ENCODE measurements at regions not wholly inside any gene's neighbourhood (a gene's known extent, or its start where the extent isn't known, plus 50 kb on each side); places are given as distances from the start of the nearest gene placed in this dataset.
"Not testable (repeated sequence)": the region's sequence is repeated elsewhere in the genome, so short reads cannot be mapped to it uniquely, and the experiment has no call there.

DNA sequence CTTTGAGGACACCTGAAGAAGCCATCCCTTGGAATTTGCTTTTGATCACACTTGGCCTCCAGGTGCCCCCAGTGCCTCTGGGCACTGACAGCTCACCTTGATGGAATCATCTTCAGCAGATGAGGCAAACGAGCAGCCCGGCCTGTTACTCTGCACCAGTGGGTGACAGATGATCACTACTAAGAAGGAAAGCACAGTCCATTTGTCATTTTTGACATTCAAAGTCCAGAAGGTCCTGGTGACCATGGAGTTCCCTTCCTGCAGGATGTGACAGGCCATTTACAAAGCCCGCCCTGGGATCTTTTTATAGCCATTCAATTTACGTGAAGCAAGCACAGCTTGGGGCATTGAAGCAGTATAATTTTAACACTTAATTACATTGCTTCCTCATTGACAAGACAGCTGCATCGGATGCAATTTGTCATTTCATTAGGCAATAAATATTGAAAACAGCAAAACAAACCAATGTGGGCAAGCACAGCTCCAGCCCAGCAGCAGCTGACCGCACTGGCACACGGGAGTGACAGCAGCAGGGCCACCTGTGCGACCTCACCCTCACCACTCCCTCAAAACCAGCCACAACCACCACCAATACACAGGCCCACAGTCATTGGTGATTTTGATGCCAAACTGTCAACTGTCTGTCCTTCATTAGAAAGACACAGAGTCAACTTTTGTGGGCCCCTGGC, 76.0 kb upstream of the SLC66A3 start:
- H3K4me3 ChIP-seq (replicated peaks in 1 of 3) = no peak overlapping the region
- no peaks in the 10 kb centered on the region for H3K9me3 ChIP-seq
- DNase-seq = no peak
- H3K4me1 ChIP-seq = no peaks in the 10 kb centered on the region
- H3K36me3 ChIP-seq = no peaks in the 10 kb centered on the region
- TF ChIP-seq, protein P1, sequence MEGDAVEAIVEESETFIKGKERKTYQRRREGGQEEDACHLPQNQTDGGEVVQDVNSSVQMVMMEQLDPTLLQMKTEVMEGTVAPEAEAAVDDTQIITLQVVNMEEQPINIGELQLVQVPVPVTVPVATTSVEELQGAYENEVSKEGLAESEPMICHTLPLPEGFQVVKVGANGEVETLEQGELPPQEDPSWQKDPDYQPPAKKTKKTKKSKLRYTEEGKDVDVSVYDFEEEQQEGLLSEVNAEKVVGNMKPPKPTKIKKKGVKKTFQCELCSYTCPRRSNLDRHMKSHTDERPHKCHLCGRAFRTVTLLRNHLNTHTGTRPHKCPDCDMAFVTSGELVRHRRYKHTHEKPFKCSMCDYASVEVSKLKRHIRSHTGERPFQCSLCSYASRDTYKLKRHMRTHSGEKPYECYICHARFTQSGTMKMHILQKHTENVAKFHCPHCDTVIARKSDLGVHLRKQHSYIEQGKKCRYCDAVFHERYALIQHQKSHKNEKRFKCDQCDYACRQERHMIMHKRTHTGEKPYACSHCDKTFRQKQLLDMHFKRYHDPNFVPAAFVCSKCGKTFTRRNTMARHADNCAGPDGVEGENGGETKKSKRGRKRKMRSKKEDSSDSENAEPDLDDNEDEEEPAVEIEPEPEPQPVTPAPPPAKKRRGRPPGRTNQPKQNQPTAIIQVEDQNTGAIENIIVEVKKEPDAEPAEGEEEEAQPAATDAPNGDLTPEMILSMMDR (IDR thresholded peaks at IDR 0.05) = no peak
- TF ChIP-seq POLR2A (IDR thresholded peaks at IDR 0.05) = no peak
- H3K27ac ChIP-seq = no peak overlapping the region
- intact Hi-C loops (cut with DNase I) = no loop called here
- H3K27me3 ChIP-seq = no peaks in the 10 kb centered on the region
- WGBS, 2 donors = 73 to 77% methylated on average over 8 of the region's 8 CpGs

DNA sequence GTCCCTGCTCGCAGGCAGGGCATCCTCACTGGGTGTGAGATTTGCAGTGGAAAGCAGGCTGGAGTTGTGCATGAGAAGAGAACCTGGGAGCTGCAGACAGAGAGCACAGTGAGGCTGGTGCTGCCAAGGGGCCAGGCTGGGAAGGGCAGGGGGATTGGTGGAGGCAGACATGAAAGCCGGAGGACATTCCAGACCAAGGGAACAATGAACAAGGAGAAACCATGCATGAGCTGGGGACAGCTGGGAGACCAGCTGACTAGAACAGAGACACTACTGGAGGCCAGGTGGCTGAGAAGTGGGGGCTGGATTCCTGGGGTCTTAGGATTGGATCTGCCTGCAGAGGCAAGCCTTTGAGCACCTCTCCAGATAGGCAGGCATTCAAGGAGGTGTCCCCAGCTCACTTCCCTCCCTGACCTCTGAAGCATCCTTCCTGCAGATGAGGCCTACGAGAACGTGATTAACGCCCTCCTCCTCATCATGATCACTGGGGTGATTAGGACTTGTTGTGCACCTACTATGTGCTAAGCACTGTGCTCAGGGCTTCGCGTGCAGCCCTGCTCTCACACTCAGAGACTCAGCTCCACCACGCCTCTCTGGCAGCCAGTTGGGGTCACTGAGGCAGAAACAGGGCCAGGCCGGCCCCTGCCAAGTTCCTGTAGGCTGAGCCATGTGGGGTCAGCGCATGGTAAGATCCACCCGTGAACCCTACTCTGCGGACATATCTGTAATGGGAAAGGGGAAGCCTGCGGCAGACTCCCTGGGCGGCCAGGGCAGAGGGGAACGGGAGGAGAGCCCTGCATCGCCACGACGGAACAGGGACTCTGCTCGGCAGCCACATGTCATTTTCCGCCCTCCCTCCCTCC, 74.8 kb upstream of the SLC66A3 start:
- TF ChIP-seq, protein P1 (IDR thresholded peaks at IDR 0.05) = no peak
- TF ChIP-seq POLR2A (IDR thresholded peaks at IDR 0.05) = no peak
- DNase-seq = no peak
- no peak overlapping the region for H3K27ac ChIP-seq
- no peaks in the 10 kb centered on the region for H3K4me1 ChIP-seq
- no peaks in the 10 kb centered on the region for H3K9me3 ChIP-seq
- no peaks in the 10 kb centered on the region for H3K36me3 ChIP-seq
- no peak overlapping the region for H3K4me3 ChIP-seq (replicated peaks in 1 of 3)
- WGBS, 2 donors = 90 to 93% methylated on average over 17 to 19 of the region's 20 CpGs
- H3K27me3 ChIP-seq = no peaks in the 10 kb centered on the region
- intact Hi-C loops (cut with DNase I) = no loop called here

DNA sequence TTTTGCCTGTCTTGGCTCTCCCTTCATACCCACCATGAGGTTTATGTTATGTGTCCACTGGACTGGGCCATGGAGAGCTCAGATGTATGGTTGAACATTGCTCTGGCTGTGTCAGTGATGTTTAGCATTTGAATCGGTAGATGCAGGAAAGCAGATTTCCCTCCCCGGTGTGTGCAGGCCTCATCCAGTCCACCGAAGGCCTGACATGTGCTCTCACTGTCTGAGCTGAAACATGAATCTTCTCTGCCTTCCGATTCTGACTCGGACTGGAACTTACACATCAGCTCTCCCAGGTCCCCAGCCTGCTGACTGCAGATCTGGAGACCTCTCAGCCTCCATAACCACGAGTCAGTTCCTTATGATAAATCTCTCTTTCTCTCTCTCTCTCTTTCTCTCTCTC, 72.4 kb upstream of the SLC66A3 start:
- H3K27me3 ChIP-seq = no peaks in the 10 kb centered on the region
- WGBS, 2 donors = 93 to 94% methylated on average over 6 of the region's 6 CpGs

DNA sequence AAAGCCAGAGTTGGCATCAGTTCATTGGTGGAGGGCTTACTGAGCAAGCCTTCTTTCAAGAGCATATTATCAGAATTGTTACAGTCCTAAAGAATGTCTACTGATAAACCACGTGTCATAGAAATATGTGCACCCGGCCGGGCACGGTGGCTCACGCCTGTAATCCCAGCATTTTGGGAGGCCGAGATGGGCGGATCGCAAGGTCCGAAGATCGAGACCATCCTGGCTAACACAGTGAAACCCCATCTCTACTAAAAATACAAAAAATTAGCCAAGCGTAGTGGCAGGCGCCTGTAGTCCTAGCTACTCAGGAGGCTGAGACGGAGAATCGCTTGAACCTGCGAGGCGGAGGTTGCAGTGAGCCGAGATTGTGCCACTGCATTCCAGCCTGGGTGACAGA, 66.4 kb upstream of the SLC66A3 start:
- not testable (repeated sequence) for H3K4me1 ChIP-seq

More for the DNA sequence above, 72.4 kb upstream of the SLC66A3 start:
- no peaks in the 10 kb centered on the region for H3K36me3 ChIP-seq
- intact Hi-C loops (cut with DNase I) = no loop called here
- no peak for TF ChIP-seq POLR2A (IDR thresholded peaks at IDR 0.05)
- TF ChIP-seq, protein P1 (IDR thresholded peaks at IDR 0.05) = no peak
- no peaks in the 10 kb centered on the region for H3K9me3 ChIP-seq
- no peak overlapping the region for H3K4me3 ChIP-seq (replicated peaks in 1 of 3)
- DNase-seq = no peak
- no peaks in the 10 kb centered on the region for H3K4me1 ChIP-seq
- no peak overlapping the region for H3K27ac ChIP-seq

DNA sequence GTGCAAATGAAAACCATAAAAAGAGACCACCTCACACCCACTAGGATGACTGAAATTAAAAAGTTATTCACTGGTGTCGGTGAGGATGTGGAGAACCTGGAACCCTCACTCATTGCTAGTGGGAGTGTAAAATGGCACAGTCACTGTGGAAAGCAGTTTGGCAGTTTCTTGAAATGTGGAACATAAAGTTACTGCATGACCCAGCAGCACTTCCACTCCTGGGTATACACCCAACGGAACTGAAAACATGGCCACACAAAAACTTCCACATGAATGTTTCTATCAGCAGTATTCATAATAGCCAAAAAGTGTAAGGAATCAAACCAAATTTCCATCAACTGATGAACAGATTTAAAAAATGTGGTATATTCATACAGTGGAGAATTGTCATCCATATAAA, 65.1 kb upstream of the SLC66A3 start:
- Histone ChIP-seq H3K36me3 (no peaks in the 10 kb centered on the region), H3K9me3 (no peaks in the 10 kb centered on the region), H3K4me1 (no peaks in the 10 kb centered on the region), H3K27me3 (no peaks in the 10 kb centered on the region), H3K27ac (no peak overlapping the region), H3K4me3 (replicated peaks in 1 of 3) (no peak overlapping the region)
- intact Hi-C loops (cut with DNase I) = no loop called here
- WGBS, 2 donors = 84 to 91% methylated on average over 2 of the region's 2 CpGs
- no peak for DNase-seq
- TF ChIP-seq, protein P1 (IDR thresholded peaks at IDR 0.05) = no peak
- no peak for TF ChIP-seq POLR2A (IDR thresholded peaks at IDR 0.05)

More for the DNA sequence above, 66.4 kb upstream of the SLC66A3 start:
- H3K9me3 ChIP-seq; H3K4me3 ChIP-seq (replicated peaks in 1 of 3); H3K36me3 ChIP-seq; DNase-seq; H3K27me3 ChIP-seq; H3K27ac ChIP-seq; intact Hi-C loops (cut with DNase I): not testable (repeated sequence)
- 86% methylated on average over 17 of the region's 17 CpGs for WGBS, 2 donors

All from thyroid gland (tissue), 4 donors.